AG04450 (cell line): ENCODE measurements at regions not wholly inside any gene's neighbourhood (a gene's known extent, or its start where the extent isn't known, plus 50 kb on each side); places are given as distances from the start of the nearest gene placed in this dataset.

Experiments used
- CTCF ChIA-PET: fragments of 300-600, 350-600 bp; formaldehyde crosslinking; extraction: SDS; loops from one replicate; lab custom pipeline; 2022; ENCODE audit warnings: antibody characterized with exemption, inconsistent platforms; lab: Charles Lee
- POLR2A ChIA-PET: fragments of 350-600 bp; formaldehyde crosslinking; extraction: SDS; loops from one replicate; lab custom pipeline; 2021; ENCODE audit warnings: antibody characterized with exemption, inconsistent platforms; lab: Yijun Ruan, JAX
- DNase-seq: peaks from one replicate; pipeline ENCODE4 v3.0.0-alpha.2; 2011; ENCODE audit warnings: low read depth, low spot score
- H3K27ac ChIP-seq: one replicate; pipeline ENCODE4 v1.5.1; 2012; ENCODE audit warnings: low read depth, low read length, control low read depth
- H3K27me3 ChIP-seq: one replicate; pipeline ENCODE4 v1.6.0; 2012; ENCODE audit warnings: low read length; ENCODE audit not compliant: control insufficient read depth, insufficient read depth
- H3K4me3 ChIP-seq: 2 replicates; pipeline ENCODE4 v1.5.1; 2011; ENCODE audit warnings: mild to moderate bottlenecking, low read depth, low read length, control low read depth
- H3K9me3 ChIP-seq: 2 replicates; pipeline ENCODE4 v1.5.1; 2012; ENCODE audit warnings: low read length; ENCODE audit not compliant: control insufficient read depth, insufficient read depth
- CTCF ChIP-seq: IDR thresholded peaks from 2 replicates; pipeline ENCODE4 v1.5.1; 2011; ENCODE audit warnings: low read depth, low read length, control low read depth, inconsistent platforms

- Histone ChIP-seq H3K27me3 (no peaks in the 10 kb centered on the region), H3K27ac (no peak overlapping the region), H3K9me3 (no peaks in the 10 kb centered on the region), H3K4me3 (no peak overlapping the region)
- DNase-seq = no peak
- ChIA-PET CTCF (interaction anchor here (3.7 kb wide), 1 partner anchor 301 kb away, joined by 26 read pairs; no protein-coding TSS in a partner anchor), POLR2A (no interaction called here)
- TF ChIP-seq CTCF = no peak
These were observed 286.8 kb upstream of the ID4 start for GRCh38 chr6:19550380-19550779.

- DNase-seq = no peak
- ChIA-PET CTCF (no interaction called here), POLR2A (no interaction called here)
- Histone ChIP-seq H3K9me3 (no peaks in the 10 kb centered on the region), H3K27ac (no peak overlapping the region), H3K27me3 (no peaks in the 10 kb centered on the region), H3K4me3 (no peak overlapping the region)
- TF ChIP-seq CTCF = no peak
These were observed 285.6 kb upstream of the ID4 start for GRCh38 chr6:19551611-19552010.

- no peak for DNase-seq
- no peaks in the 10 kb centered on the region for H3K9me3 ChIP-seq
- no peak for TF ChIP-seq CTCF
- no peak overlapping the region for H3K4me3 ChIP-seq
- no peak overlapping the region for H3K27ac ChIP-seq
- POLR2A ChIA-PET = no interaction called here
- CTCF ChIA-PET = no interaction called here
- H3K27me3 ChIP-seq = no peaks in the 10 kb centered on the region
These were observed 285.1 kb upstream of the ID4 start for GRCh38 chr6:19552076-19552475.

- H3K9me3 ChIP-seq = no peaks in the 10 kb centered on the region
- ChIA-PET CTCF (no interaction called here), POLR2A (no interaction called here)
- DNase-seq = no peak
- no peak for TF ChIP-seq CTCF
- no peak overlapping the region for H3K4me3 ChIP-seq
- H3K27me3 ChIP-seq = no peaks in the 10 kb centered on the region
- H3K27ac ChIP-seq = no peak overlapping the region
These were observed 284.6 kb upstream of the ID4 start for GRCh38 chr6:19552588-19552987.

GRCh38 chr6:19554356-19555225 lies 282.6 kb upstream of the ID4 start:
- H3K4me3 ChIP-seq = no peak overlapping the region
- DNase-seq = no peak
- H3K9me3 ChIP-seq = no peaks in the 10 kb centered on the region
- no peaks in the 10 kb centered on the region for H3K27me3 ChIP-seq
- ChIA-PET POLR2A (no interaction called here), CTCF (no interaction called here)
- TF ChIP-seq CTCF = no peak
- H3K27ac ChIP-seq = no peak overlapping the region
